Endothelial cell of umbilical vein (primary cell): ENCODE measurements at regions not wholly inside any gene's neighbourhood (a gene's known extent, or its start where the extent isn't known, plus 50 kb on each side); places are given as distances from the start of the nearest gene placed in this dataset.

Experiments used
- CTCF ChIP-seq, 2 donors: IDR thresholded peaks; 1 replicate in 1 of 2; 2 replicates in 1 of 2; pipeline ENCODE4 v1.5.1; 2011; ENCODE audit warnings: low read length in 2 of 2, mild to moderate bottlenecking in 2 of 2, moderate library complexity in 2 of 2, control low read depth in 1 of 2, inconsistent platforms in 1 of 2, low read depth in 1 of 2; ENCODE audit not compliant: insufficient read depth in 1 of 2; ENCODE audit errors: extremely low read depth in 1 of 2
- EZH2 ChIP-seq: IDR thresholded peaks from 2 replicates; pipeline ENCODE4 v1.6.1; 2012; ENCODE audit warnings: borderline replicate concordance, low read depth, mild to moderate bottlenecking, moderate library complexity, low read length, inconsistent platforms; ENCODE audit not compliant: severe bottlenecking
- FOS ChIP-seq: IDR thresholded peaks from 2 replicates; pipeline ENCODE4 v1.6.1; 2011; ENCODE audit warnings: mild to moderate bottlenecking, low read length, moderate library complexity, borderline replicate concordance; ENCODE audit not compliant: insufficient read depth
- JUN ChIP-seq: IDR thresholded peaks from 2 replicates; pipeline ENCODE4 v1.6.1; 2011; ENCODE audit warnings: borderline replicate concordance, low read depth; ENCODE audit not compliant: insufficient read length, insufficient read depth
- MAX ChIP-seq: IDR thresholded peaks from 2 replicates; pipeline ENCODE4 v1.6.1; 2011; ENCODE audit not compliant: insufficient read depth, insufficient read length
- POLR2A ChIP-seq: IDR thresholded peaks from 2 replicates; pipeline ENCODE4 v1.6.1; 2012; ENCODE audit warnings: low read depth, mild to moderate bottlenecking, control low read depth, low read length
- POLR2AphosphoS5 ChIP-seq: IDR thresholded peaks from 2 replicates; pipeline ENCODE4 v1.6.1; 2012; ENCODE audit warnings: low read depth, mild to moderate bottlenecking, control low read depth, low read length, moderate library complexity; ENCODE audit not compliant: insufficient read depth

- TF ChIP-seq POLR2A (no peak), CTCF (IDR thresholded peaks at IDR 0.05; ENCODE audit: extremely low read depth in 1 of 2, insufficient read depth in 1 of 2, low read depth in 1 of 2, low read length in 2 of 2) (no peak), POLR2AphosphoS5 (no peak), JUN (no peak), EZH2 (no peak), FOS (no peak), MAX (no peak)
Measured at GRCh38 chr6:139436200-139436956, 61.9 kb upstream of the CITED2 start.
